HG03060 (cell line): ENCODE measurements at regions not wholly inside any gene's neighbourhood (a gene's known extent, or its start where the extent isn't known, plus 50 kb on each side); places are given as distances from the start of the nearest gene placed in this dataset.
"Not testable (repeated sequence)": the region's sequence is repeated elsewhere in the genome, so short reads cannot be mapped to it uniquely, and the experiment has no call there.

Experiments used
- ATAC-seq: cut with Tn5 transposase; IDR thresholded peaks from one replicate; pipeline ENCODE4 v1.9.1; 2021; ENCODE audit warnings: low read depth, moderate number of reproducible peaks; ENCODE audit not compliant: unreplicated experiment

DNA sequence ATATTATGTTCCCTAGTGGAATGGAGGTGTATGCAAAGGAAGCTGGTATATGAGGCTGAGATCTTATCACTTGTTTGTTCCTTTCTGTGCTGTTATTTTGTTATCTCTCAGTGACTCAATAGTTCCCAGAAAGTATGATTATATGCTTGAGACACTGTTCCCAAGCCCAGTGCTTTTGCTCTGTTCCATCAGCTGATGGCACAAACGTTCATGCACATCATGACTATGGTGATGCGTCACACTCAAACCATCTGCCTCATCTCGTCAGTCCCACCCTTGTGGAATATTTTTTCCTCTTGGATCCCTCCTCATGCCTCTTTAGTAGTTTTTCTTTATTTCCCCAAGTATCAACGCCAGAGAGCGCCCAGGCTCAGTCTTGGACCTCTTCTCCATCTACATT is 786.9 kb downstream of the AACS start:
- ATAC-seq, result no peak

- ATAC-seq, result no peak
Measured at GRCh38 chr12:125852679-125853078, 787.4 kb downstream of the AACS start.

DNA sequence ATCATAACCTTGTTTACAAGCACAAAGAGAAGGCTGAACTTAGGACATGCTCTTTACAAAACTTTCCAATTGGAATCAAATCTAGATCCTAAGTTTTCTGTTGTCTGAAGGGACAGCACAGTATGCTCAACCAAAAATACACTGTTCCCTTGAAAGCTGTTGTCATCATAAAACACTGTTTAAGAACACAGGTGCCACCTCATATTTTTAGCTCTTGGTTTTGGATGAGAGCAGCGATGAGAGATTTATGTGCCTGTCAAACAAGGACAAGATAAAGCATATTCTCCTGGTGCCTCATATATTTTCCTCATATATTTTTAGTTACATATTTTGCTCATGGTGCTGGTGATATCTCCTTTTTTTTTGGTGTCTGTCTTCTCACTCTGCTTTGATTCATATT is 788.4 kb downstream of the AACS start:
- ATAC-seq, result no peak

GRCh38 chr12:125856366-125856765 is 791.1 kb downstream of the AACS start:
- ATAC-seq, result no peak

- ATAC-seq, result no peak
Measured at GRCh38 chr12:125856896-125857295, 791.7 kb downstream of the AACS start.

DNA sequence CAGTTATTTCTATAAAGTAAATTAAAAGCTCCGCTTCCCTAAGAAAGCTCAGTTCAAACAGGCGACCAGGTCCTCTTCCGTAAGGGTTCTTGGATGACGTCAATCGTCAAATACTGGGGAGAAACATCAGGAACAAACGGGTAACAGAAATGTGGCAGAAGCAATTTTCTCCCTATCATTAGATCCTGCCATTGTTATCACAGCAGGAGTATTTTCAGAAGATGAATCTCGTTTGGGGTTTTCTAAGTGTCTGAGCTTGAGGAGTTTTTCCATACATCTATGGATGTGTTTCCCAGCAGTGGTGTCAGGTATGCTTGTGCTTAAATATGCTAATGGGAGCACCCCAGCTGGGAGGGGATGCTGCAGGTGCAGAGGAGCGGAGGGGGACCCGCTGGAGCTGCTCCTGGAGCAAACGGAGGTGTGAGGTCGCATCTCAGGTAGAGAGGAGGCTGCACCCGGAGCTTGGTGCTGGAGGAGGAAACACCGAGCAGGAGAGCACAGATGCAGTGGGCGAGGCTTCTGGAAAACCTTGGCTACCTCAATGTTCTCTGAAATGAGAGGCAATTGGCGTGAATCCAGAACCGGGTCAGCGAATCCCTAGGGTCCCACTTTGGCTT is 795.5 kb downstream of the AACS start:
- no peak for ATAC-seq

- ATAC-seq, result no peak
Measured at GRCh38 chr12:125861299-125862281, 796.4 kb downstream of the AACS start.

- not testable (repeated sequence) for ATAC-seq
Measured at GRCh38 chr12:125865236-125865635, 800.0 kb downstream of the AACS start.

GRCh38 chr12:125871811-125872594 is 806.8 kb downstream of the AACS start:
- ATAC-seq, result no peak

DNA sequence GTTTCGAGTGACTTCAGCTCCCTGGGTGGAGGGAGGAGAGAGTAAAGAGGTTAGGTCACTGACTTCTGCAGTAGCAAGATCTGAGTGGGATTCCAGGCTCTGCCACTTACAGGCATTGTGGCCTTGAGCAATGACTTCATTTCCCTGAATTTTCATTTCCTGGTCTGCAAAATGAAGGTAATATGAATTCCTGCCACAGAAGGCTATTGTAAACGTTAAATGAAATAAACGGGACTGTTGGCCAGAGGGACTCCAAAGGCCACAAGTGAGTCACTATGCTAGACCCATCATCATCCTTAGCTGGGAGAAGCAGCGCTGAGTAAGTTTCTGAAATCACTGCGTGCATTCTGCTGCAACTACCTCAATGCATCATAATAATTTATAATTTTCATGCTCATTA is 807.8 kb downstream of the AACS start:
- ATAC-seq, result no peak

- ATAC-seq, result no peak
Measured at GRCh38 chr12:125878483-125878882, 813.2 kb downstream of the AACS start.

DNA sequence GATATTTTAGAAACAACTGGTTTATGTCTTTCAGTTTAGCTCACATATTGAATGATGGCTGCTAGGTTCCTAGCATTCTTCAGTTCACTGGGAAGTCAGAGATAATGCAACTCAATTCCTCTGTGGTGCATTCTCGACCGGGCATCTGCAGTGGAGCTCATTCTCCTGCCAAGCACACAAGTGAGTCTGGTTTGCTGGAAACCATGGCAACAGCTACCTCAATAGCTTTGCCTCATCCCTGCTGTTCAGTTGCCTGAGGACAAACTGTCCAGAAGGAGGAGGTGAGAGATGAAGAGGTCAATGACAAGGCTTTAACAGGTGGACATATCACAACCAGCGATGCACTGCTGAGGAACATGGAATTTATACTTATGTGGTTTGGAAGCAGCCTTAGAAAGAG is 816.9 kb downstream of the AACS start:
- no peak for ATAC-seq

DNA sequence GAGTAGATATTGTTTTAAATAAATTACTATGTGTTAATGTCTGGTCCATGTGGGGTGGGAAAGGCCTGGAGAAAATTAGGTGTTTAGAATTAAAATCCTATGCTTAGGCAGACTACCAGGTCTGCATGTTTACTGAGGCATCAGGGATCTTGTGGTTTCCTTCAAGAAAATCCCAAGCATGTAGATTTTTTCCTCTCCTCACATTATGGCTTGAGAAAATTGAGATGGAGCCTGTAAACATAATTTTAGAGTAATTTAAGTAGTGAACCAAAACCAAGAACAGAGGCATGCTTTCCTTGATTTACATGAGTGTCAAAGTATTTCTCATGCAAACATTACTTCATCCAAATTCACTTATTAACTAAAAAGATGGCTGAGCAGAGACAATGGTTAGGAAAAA is 823.7 kb downstream of the AACS start:
- no peak for ATAC-seq

DNA sequence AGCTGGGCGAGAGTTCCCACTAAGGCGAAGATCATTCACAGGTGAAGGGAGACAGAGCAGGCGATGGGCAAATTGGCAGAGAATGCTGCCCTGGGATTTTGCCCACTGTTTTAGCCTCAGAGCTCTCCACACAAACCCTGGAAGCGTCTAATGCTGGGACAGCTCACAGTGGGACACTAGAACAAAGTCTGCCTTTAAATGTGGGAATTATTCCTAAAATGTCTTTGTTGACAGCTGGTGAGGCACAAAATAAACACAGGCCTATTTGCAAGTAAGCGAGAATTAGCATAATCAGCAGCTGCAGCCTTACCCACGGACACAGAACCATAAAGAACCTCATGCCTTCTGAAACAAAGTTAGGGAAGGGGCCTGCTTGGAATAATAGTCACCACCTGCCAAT is 824.5 kb downstream of the AACS start:
- ATAC-seq, result no peak

- no peak for ATAC-seq
Measured at GRCh38 chr12:125890366-125890905, 825.2 kb downstream of the AACS start.

GRCh38 chr12:125890971-125891370 is 825.7 kb downstream of the AACS start:
- ATAC-seq, result no peak

DNA sequence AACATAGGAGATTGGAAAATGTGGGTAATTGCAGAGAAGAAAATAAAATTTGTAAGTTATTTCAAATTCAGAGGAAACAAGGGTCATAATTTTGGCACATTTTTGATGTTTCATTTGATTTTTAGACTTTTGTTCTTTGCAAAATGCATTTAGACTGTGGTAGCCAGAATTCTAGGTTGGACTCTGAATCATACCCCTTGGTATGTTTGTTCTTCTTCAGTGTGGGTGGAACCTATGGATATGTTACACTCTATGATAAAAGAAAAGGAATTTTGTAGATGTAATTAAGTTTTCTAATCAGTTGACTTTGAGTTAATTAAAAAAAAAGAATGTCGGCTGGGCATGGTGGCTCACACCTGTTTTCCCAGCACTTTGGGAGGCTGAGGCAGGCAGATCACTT is 827.0 kb downstream of the AACS start:
- ATAC-seq, result no peak

- no peak for ATAC-seq
Measured at GRCh38 chr12:125902991-125903390, 837.8 kb downstream of the AACS start.

DNA sequence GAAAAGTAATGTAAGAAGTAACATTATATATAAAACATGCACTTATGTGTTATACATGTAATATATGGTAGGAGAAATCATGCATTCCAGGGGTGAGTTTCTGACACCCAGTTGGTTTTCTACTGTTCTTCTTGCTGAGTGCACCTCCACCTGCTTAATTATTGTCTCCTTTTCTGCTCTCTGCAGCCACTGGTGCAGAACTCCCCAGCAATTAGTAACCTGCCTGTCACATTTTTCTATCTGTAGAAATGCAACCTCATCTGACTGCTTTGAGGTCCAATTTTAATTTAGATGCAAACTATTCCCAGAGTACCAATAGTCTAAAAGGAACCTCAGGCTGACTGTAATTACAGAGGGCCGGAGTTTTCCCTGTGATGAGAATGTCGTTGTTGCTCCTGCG is 842.1 kb downstream of the AACS start:
- no peak for ATAC-seq

DNA sequence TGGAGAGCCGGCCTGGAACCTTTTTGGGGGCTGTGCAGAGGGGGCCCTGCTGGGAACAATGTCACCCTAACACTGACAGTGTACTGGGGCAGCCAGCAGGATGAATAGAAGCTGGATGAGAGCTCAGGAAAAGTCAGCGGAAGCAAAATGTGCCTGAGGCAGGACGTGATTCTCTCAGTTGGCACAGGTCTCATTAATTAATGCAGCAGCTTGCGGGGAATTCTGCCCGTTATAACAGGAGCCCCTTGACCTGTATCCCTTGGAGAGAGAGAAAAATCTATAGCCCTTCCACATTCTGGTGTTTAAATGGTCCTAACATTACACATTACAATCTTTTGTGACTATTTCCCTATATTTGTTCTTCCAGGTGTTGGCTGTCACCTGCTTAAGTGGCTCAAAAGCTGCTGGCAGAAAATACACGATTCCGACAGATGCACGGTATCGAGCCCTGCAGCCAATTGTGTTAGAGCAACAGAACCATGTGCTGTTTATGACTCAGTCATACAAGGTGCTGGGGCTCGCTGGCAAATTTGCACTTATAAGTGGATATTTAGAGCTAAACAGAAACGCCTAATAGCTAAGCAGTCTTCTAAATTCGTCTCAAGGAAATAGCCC is 854.7 kb downstream of the AACS start:
- ATAC-seq, result no peak
